ENCODE measurements at regions not wholly inside any gene's neighbourhood (a gene's known extent, or its start where the extent isn't known, plus 50 kb on each side); places are given as distances from the start of the nearest gene placed in this dataset.

- in situ Hi-C loops (cut with HindIII; ENCODE audit: low pct_unique_long_range_greater_than_20kb, low sequenced_read_pairs) = no loop called here
- DNase-seq (ENCODE audit: low read depth, low spot score) (peak; percentile 65), ATAC-seq (no peak)
- Histone ChIP-seq H3K27ac (ENCODE audit: low read length) (no peak overlapping the region), H3K36me3 (ENCODE audit: control insufficient read depth, insufficient read depth, low read length) (no peaks in the 10 kb centered on the region), H3K27me3 (ENCODE audit: control insufficient read depth, insufficient read depth, low read length) (no peaks in the 10 kb centered on the region), H3K4me1 (ENCODE audit: control insufficient read depth, insufficient read depth, low read length) (no peaks in the 10 kb centered on the region), H3K9me3 (ENCODE audit: control insufficient read depth, insufficient read depth, low read depth, low read length) (no peaks in the 10 kb centered on the region), H3K4me3 (ENCODE audit: low read depth in 2 of 2, low read length in 2 of 2) (no peak overlapping the region)
- CTCF ChIA-PET = interaction anchor here (0.5 kb wide), 1 partner anchor 26 kb away, joined by 4 read pairs; no protein-coding TSS in a partner anchor
- TF ChIP-seq CTCF (IDR thresholded peaks at IDR 0.05) (peak; percentile 16; the same call in 1 of the 2 replicates), TCF7L2 (IDR thresholded peaks at IDR 0.05; ENCODE audit: low read depth, low read length) (no peak)
- no TSS peak for BruUV-seq (replicated peaks)
- POLR2A ChIA-PET = no interaction called here
- intact Hi-C loops (cut with micrococcal nuclease; ENCODE audit: unreplicated experiment) = loop anchor here (1.0 kb wide), 1 partner anchor 245 kb away; no protein-coding TSS in a partner anchor
Observed at GRCh38 chr11:26227301-26227746, 104.6 kb upstream of the ANO3 start.

- Histone ChIP-seq H3K27me3 (ENCODE audit: control insufficient read depth, insufficient read depth, low read length) (no peaks in the 10 kb centered on the region), H3K27ac (ENCODE audit: low read length) (no peak overlapping the region), H3K4me1 (ENCODE audit: control insufficient read depth, insufficient read depth, low read length) (no peaks in the 10 kb centered on the region), H3K4me3 (ENCODE audit: low read depth in 2 of 2, low read length in 2 of 2) (no peak overlapping the region), H3K9me3 (ENCODE audit: control insufficient read depth, insufficient read depth, low read depth, low read length) (no peaks in the 10 kb centered on the region), H3K36me3 (ENCODE audit: control insufficient read depth, insufficient read depth, low read length) (no peaks in the 10 kb centered on the region)
- no peak for DNase-seq (ENCODE audit: low read depth, low spot score)
- in situ Hi-C loops (cut with HindIII; ENCODE audit: low pct_unique_long_range_greater_than_20kb, low sequenced_read_pairs) = no loop called here
- POLR2A ChIA-PET = no interaction called here
- no peak for ATAC-seq
- CTCF ChIA-PET = interaction anchor here (0.5 kb wide), 1 partner anchor 25 kb away, joined by 4 read pairs; no protein-coding TSS in a partner anchor
- TF ChIP-seq REST (IDR thresholded peaks at IDR 0.05; ENCODE audit: insufficient read depth in 1 of 2, low read depth in 2 of 2, low read length in 1 of 2) (no peak), SIN3A (IDR thresholded peaks at IDR 0.05; ENCODE audit: borderline replicate concordance, insufficient read depth, low read depth, low read length) (no peak), CTCF (IDR thresholded peaks at IDR 0.05) (no peak), POLR2AphosphoS5 (IDR thresholded peaks at IDR 0.05; ENCODE audit: low read depth, low read length) (no peak), TCF7L2 (IDR thresholded peaks at IDR 0.05; ENCODE audit: low read depth, low read length) (no peak)
- intact Hi-C loops (cut with micrococcal nuclease; ENCODE audit: unreplicated experiment) = loop anchor here (1.0 kb wide), 1 partner anchor 246 kb away; no protein-coding TSS in a partner anchor
- BruUV-seq (replicated peaks) = no TSS peak
Observed at GRCh38 chr11:26227883-26228502, 103.9 kb upstream of the ANO3 start.
